GM23248 (cell line): ENCODE measurements at regions not wholly inside any gene's neighbourhood (a gene's known extent, or its start where the extent isn't known, plus 50 kb on each side); places are given as distances from the start of the nearest gene placed in this dataset.

Source experiments
- DNase-seq: peaks from one replicate; pipeline ENCODE4 v3.0.0-alpha.2; 2015
- H2AFZ ChIP-seq: fragments of 200-600 bp; sonication (generic); 2 replicates; pipeline ENCODE4 v1.6.1; 2016; ENCODE audit warnings: antibody characterized with exemption
- H3F3A ChIP-seq: fragments of 200-600 bp; sonication (generic); 2 replicates; pipeline ENCODE4 v1.6.1; 2016; ENCODE audit warnings: mild to moderate bottlenecking, antibody characterized with exemption, mixed run types; ENCODE audit not compliant: insufficient read depth
- H3K27ac ChIP-seq: fragments of 200-600 bp; sonication (generic); 2 replicates; pipeline ENCODE4 v1.5.1; 2016; ENCODE audit warnings: mild to moderate bottlenecking
- H3K27me3 ChIP-seq: fragments of 200-600 bp; sonication (generic); replicated peaks from 2 replicates; pipeline ENCODE4 v1.6.1; 2016; ENCODE audit warnings: mild to moderate bottlenecking; ENCODE audit not compliant: insufficient read depth
- H3K36me3 ChIP-seq: fragments of 200-600 bp; sonication (generic); 2 replicates; pipeline ENCODE4 v1.6.1; 2016; ENCODE audit warnings: low read depth, mild to moderate bottlenecking
- H3K4me1 ChIP-seq: fragments of 200-600 bp; sonication (generic); 2 replicates; pipeline ENCODE4 v1.6.1; 2016; ENCODE audit warnings: mild to moderate bottlenecking; ENCODE audit not compliant: insufficient read depth
- H3K4me2 ChIP-seq: fragments of 200-600 bp; sonication (generic); one replicate; pipeline ENCODE4 v1.6.1; 2016; ENCODE audit warnings: mild to moderate bottlenecking; ENCODE audit not compliant: unreplicated experiment
- H3K4me3 ChIP-seq: fragments of 200-600 bp; sonication (generic); 2 replicates; pipeline ENCODE4 v1.5.1; 2016; ENCODE audit warnings: mild to moderate bottlenecking
- H3K79me2 ChIP-seq: fragments of 200-600 bp; sonication (generic); 2 replicates; pipeline ENCODE4 v1.6.1; 2016; ENCODE audit warnings: mild to moderate bottlenecking; ENCODE audit not compliant: insufficient read depth
- H3K9ac ChIP-seq: fragments of 200-600 bp; sonication (generic); 2 replicates; pipeline ENCODE4 v1.6.1; 2016; ENCODE audit warnings: mild to moderate bottlenecking
- H3K9me2 ChIP-seq: fragments of 200-600 bp; sonication (generic); 2 replicates; pipeline ENCODE4 v1.6.1; 2016; ENCODE audit warnings: mixed run types, mild to moderate bottlenecking, moderate library complexity; ENCODE audit not compliant: insufficient read depth
- H3K9me3 ChIP-seq: fragments of 200-600 bp; sonication (generic); one replicate; pipeline ENCODE4 v1.6.1; 2017; ENCODE audit warnings: low read depth
- H4K20me1 ChIP-seq: fragments of 200-600 bp; sonication (generic); 2 replicates; pipeline ENCODE4 v1.6.0; 2016; ENCODE audit not compliant: insufficient read depth
- EZH2 ChIP-seq: fragments of 200-600 bp; sonication (generic); IDR thresholded peaks from 2 replicates; pipeline ENCODE4 v1.6.1; 2018; ENCODE audit warnings: antibody characterized with exemption, mild to moderate bottlenecking; ENCODE audit not compliant: insufficient read depth, poor library complexity, severe bottlenecking
- EZH2phosphoT487 ChIP-seq: fragments of 200-600 bp; sonication (generic); IDR thresholded peaks from 2 replicates; pipeline ENCODE4 v1.6.1; 2018; ENCODE audit warnings: antibody characterized with exemption, moderate library complexity, mild to moderate bottlenecking, low read depth; ENCODE audit not compliant: insufficient read depth
- WGBS, 2 experiments: methylation state at CpG; one replicate each; pipeline ENCODE4 v1.1.6; 2015 to 2017; ENCODE audit warnings: low lambda C conversion rate in 2 of 2, low coverage in 1 of 2; ENCODE audit errors: missing lambda C conversion rate in 2 of 2; 5-methylcytosine and 5-hydroxymethylcytosine counted together
- in situ Hi-C: fragments of 300-500 bp; cut with MboI; formaldehyde crosslinking; loops from 2 replicates; pipeline ENCODE4 v1.15.0; 2020

DNA sequence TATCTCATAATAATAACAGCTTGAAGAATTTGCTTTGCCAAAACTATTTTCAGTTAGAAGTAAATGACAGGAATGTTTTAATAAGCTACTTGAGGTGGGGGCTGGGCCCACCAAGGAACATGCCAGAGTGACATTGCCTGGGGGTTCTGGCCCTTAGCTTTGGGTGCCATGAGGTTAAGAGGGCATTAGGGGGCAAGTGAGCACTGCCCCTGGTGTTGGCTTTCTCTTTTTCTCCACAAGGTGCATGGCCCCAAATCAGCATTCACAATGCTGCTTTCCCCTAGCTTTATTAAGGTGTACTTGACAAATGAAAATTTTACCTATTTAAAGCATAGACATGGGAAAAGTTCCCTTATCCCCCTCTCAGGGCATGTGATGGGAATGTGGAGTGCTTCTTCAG lies 305.4 kb downstream of the TENT4A start:
- no peaks in the 10 kb centered on the region for H3K36me3 ChIP-seq
- no peak overlapping the region for H3K9ac ChIP-seq
- TF ChIP-seq EZH2 (no peak), EZH2phosphoT487 (no peak)
- no peaks in the 10 kb centered on the region for H3K9me2 ChIP-seq
- no peak for DNase-seq
- no peaks in the 10 kb centered on the region for H3K9me3 ChIP-seq
- no peaks in the 10 kb centered on the region for H3F3A ChIP-seq
- H3K4me1 ChIP-seq: no peaks in the 10 kb centered on the region
- no peak overlapping the region for H2AFZ ChIP-seq
- no peaks in the 10 kb centered on the region for H3K27me3 ChIP-seq
- in situ Hi-C loops: no loop called here
- H4K20me1 ChIP-seq: no peaks in the 10 kb centered on the region
- H3K27ac ChIP-seq: no peak overlapping the region
- H3K79me2 ChIP-seq: no peaks in the 10 kb centered on the region
- H3K4me2 ChIP-seq: no peak overlapping the region
- no peak overlapping the region for H3K4me3 ChIP-seq

GRCh38 chr5:7036192-7036835 lies 323.1 kb downstream of the TENT4A start:
- Histone ChIP-seq H3K9me3 (no peaks in the 10 kb centered on the region), H4K20me1 (no peaks in the 10 kb centered on the region), H3K36me3 (no peaks in the 10 kb centered on the region), H3K4me3 (no peak overlapping the region), H3K4me2 (no peak overlapping the region), H3K27me3 (no peaks in the 10 kb centered on the region), H3K27ac (no peak overlapping the region), H3F3A (no peaks in the 10 kb centered on the region), H3K79me2 (no peaks in the 10 kb centered on the region), H3K9ac (no peak overlapping the region), H3K4me1 (no peaks in the 10 kb centered on the region), H2AFZ (no peak overlapping the region), H3K9me2 (no peaks in the 10 kb centered on the region)
- in situ Hi-C loops: no loop called here
- no peak for DNase-seq
- TF ChIP-seq EZH2 (no peak), EZH2phosphoT487 (no peak)
- WGBS, 2 experiments: 11 to 15% methylated on average over 2 of the region's 2 CpGs

GRCh38 chr5:7039074-7039473 lies 325.8 kb downstream of the TENT4A start:
- DNase-seq: no peak
- H4K20me1 ChIP-seq: no peaks in the 10 kb centered on the region
- H3K4me3 ChIP-seq: no peak overlapping the region
- H3K27ac ChIP-seq: no peak overlapping the region
- 25 to 26% methylated on average over 4 of the region's 4 CpGs for WGBS, 2 experiments
- TF ChIP-seq EZH2phosphoT487 (no peak), EZH2 (no peak)
- no peak overlapping the region for H3K4me2 ChIP-seq
- no peaks in the 10 kb centered on the region for H3K9me3 ChIP-seq
- H3K9me2 ChIP-seq: no peaks in the 10 kb centered on the region
- H3K27me3 ChIP-seq: no peaks in the 10 kb centered on the region
- no peak overlapping the region for H3K9ac ChIP-seq
- in situ Hi-C loops: no loop called here
- H3K4me1 ChIP-seq: no peaks in the 10 kb centered on the region
- no peaks in the 10 kb centered on the region for H3F3A ChIP-seq
- H2AFZ ChIP-seq: no peak overlapping the region
- H3K36me3 ChIP-seq: no peaks in the 10 kb centered on the region
- H3K79me2 ChIP-seq: no peaks in the 10 kb centered on the region

- H3K36me3 ChIP-seq: no peaks in the 10 kb centered on the region
- H3K27me3 ChIP-seq: no peaks in the 10 kb centered on the region
- TF ChIP-seq EZH2phosphoT487: no peak
- in situ Hi-C loops: no loop called here
- DNase-seq: no peak
- H3K27ac ChIP-seq: no peak overlapping the region
- H3K79me2 ChIP-seq: no peaks in the 10 kb centered on the region
- no peak overlapping the region for H3K4me2 ChIP-seq
- H4K20me1 ChIP-seq: no peaks in the 10 kb centered on the region
- no peaks in the 10 kb centered on the region for H3K4me1 ChIP-seq
- H3K9me2 ChIP-seq: no peaks in the 10 kb centered on the region
- H3K4me3 ChIP-seq: no peak overlapping the region
- no peaks in the 10 kb centered on the region for H3K9me3 ChIP-seq
- H3F3A ChIP-seq: no peaks in the 10 kb centered on the region
- no peak overlapping the region for H3K9ac ChIP-seq
- no peak overlapping the region for H2AFZ ChIP-seq
- 10 to 19% methylated on average over 2 of the region's 2 CpGs for WGBS, 2 experiments
Observed at GRCh38 chr5:7040111-7040510, 326.9 kb downstream of the TENT4A start.

DNA sequence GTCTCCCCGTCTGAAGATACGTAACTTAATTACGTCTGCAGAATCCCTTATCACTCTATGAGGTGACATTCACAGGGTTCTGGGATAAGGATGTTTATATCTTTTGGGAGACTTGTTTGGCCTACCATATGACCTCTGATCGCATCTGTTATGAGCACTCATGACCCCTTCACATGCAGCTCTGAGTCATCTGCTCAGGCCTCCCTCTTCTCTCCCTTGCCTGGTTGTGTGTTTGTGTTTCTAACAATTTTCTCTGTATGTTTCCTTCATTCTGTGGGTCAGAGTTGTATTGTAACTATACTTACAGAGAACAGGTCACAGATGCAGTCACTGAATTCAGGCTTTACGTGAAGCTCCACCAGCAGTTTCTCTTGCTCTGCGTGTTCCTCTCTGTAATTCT lies 330.6 kb downstream of the TENT4A start:
- no peak overlapping the region for H3K4me2 ChIP-seq
- no peak overlapping the region for H3K27ac ChIP-seq
- H3K9me3 ChIP-seq: no peaks in the 10 kb centered on the region
- H3K36me3 ChIP-seq: no peaks in the 10 kb centered on the region
- H3K4me1 ChIP-seq: no peaks in the 10 kb centered on the region
- no peaks in the 10 kb centered on the region for H3K79me2 ChIP-seq
- no peak overlapping the region for H2AFZ ChIP-seq
- in situ Hi-C loops: no loop called here
- H3K9me2 ChIP-seq: no peaks in the 10 kb centered on the region
- H3K27me3 ChIP-seq: no peaks in the 10 kb centered on the region
- DNase-seq: no peak
- no peak overlapping the region for H3K4me3 ChIP-seq
- no peaks in the 10 kb centered on the region for H4K20me1 ChIP-seq
- H3F3A ChIP-seq: no peaks in the 10 kb centered on the region
- WGBS, 2 experiments: 63 to 73% methylated on average over 6 of the region's 6 CpGs
- H3K9ac ChIP-seq: no peak overlapping the region
- TF ChIP-seq EZH2phosphoT487: no peak
- TF ChIP-seq EZH2: no peak
